ENCODE measurements at regions not wholly inside any gene's neighbourhood (a gene's known extent, or its start where the extent isn't known, plus 50 kb on each side); places are given as distances from the start of the nearest gene placed in this dataset.
"Not testable (repeated sequence)": the region's sequence is repeated elsewhere in the genome, so short reads cannot be mapped to it uniquely, and the experiment has no call there.

GRCh38 chr1:55304229-55304740, 89.1 kb upstream of the USP24 start:
- DNase-seq, result no peak

- DNase-seq, result no peak
Measured at GRCh38 chr1:55302972-55303371, 87.8 kb upstream of the USP24 start.

- DNase-seq, result no peak
Measured at GRCh38 chr1:55301912-55302311, 86.7 kb upstream of the USP24 start.

- DNase-seq, result peak; percentile 38
Measured at GRCh38 chr1:55300975-55301374, 85.8 kb upstream of the USP24 start.

GRCh38 chr1:55298167-55298894, 83.2 kb upstream of the USP24 start:
- DNase-seq, result no peak

- DNase-seq, result not testable (repeated sequence)
Measured at GRCh38 chr1:55296247-55296646, 81.1 kb upstream of the USP24 start.

- no peak for DNase-seq
Measured at GRCh38 chr1:55289614-55290013, 74.5 kb upstream of the USP24 start.

GRCh38 chr1:55289042-55289441, 73.9 kb upstream of the USP24 start:
- DNase-seq, result no peak

- DNase-seq, result no peak
Measured at GRCh38 chr1:55288245-55288644, 73.1 kb upstream of the USP24 start.

GRCh38 chr1:55287723-55288122, 72.6 kb upstream of the USP24 start:
- no peak for DNase-seq

- DNase-seq, result no peak
Measured at GRCh38 chr1:55286856-55287602, 71.9 kb upstream of the USP24 start.

- no peak for DNase-seq
Measured at GRCh38 chr1:55285834-55286233, 70.7 kb upstream of the USP24 start.

GRCh38 chr1:55284856-55285255, 69.7 kb upstream of the USP24 start:
- peak; percentile 52 for DNase-seq

- no peak for DNase-seq
Measured at GRCh38 chr1:55282058-55282457, 66.9 kb upstream of the USP24 start.

- DNase-seq, result no peak
Measured at GRCh38 chr1:55280731-55281130, 65.6 kb upstream of the USP24 start.

- DNase-seq, result no peak
Measured at GRCh38 chr1:55279627-55280026, 64.5 kb upstream of the USP24 start.

- DNase-seq, result no peak
Measured at GRCh38 chr1:55278378-55278777, 63.2 kb upstream of the USP24 start.

- peak; percentile 86 for DNase-seq
Measured at GRCh38 chr1:55277377-55278130, 62.4 kb upstream of the USP24 start.

GRCh38 chr1:55276671-55277376, 61.7 kb upstream of the USP24 start:
- no peak for DNase-seq

GRCh38 chr1:55275941-55276341, 60.8 kb upstream of the USP24 start:
- no peak for DNase-seq

- DNase-seq, result peak; percentile 48
Measured at GRCh38 chr1:55275151-55275748, 60.1 kb upstream of the USP24 start.

- DNase-seq, result no peak
Measured at GRCh38 chr1:55272994-55273393, 57.8 kb upstream of the USP24 start.

Data from retina (tissue), 1 donor.